Naive thymus-derived CD4-positive, alpha-beta T cell (primary cell): ENCODE measurements at regions not wholly inside any gene's neighbourhood (a gene's known extent, or its start where the extent isn't known, plus 50 kb on each side); places are given as distances from the start of the nearest gene placed in this dataset.

ENCODE experiments used
- ATAC-seq: fragments of 150-1000 bp; cut with Tn5 transposase; 2 replicates; pipeline ENCODE4 v1.10.0; 2021; ENCODE audit warnings: mild to moderate bottlenecking, moderate library complexity
- CTCF ChIA-PET: fragments of 350-600 bp; sonication (Branson Sonifier 250); formaldehyde crosslinking; loops from one replicate; lab custom pipeline; 2021; ENCODE audit warnings: antibody characterized with exemption; lab: Charles Lee
- POLR2A ChIA-PET: fragments of 350-600 bp; sonication (Branson Sonifier 250); formaldehyde crosslinking; loops from one replicate; lab custom pipeline; 2021; ENCODE audit warnings: antibody characterized with exemption, inconsistent platforms; lab: Charles Lee
- DNase-seq, 9 donors: peaks; one replicate each; pipeline versions ENCODE4 v3.0.0 to v3.0.0-alpha.2; 2020 to 2022; ENCODE audit warnings: mixed read lengths in 1 of 9
- H3K27ac ChIP-seq: one replicate; pipeline ENCODE4 v1.7.0; 2013; ENCODE audit warnings: mild to moderate bottlenecking, low read depth, low read length, moderate library complexity
- H3K27me3 ChIP-seq, 2 donors: one replicate each; pipeline ENCODE4 v1.7.0; 2013; ENCODE audit warnings: low read length in 2 of 2, mild to moderate bottlenecking in 2 of 2, moderate library complexity in 2 of 2; ENCODE audit not compliant: control insufficient read depth in 2 of 2, insufficient read depth in 2 of 2
- H3K36me3 ChIP-seq, 3 experiments: 1 replicate in 2 of 3; 2 replicates in 1 of 3; pipeline ENCODE4 v1.7.0; 2013; ENCODE audit warnings: low read length in 3 of 3, mild to moderate bottlenecking in 3 of 3, moderate library complexity in 1 of 3; ENCODE audit not compliant: insufficient read depth in 3 of 3, control insufficient read depth in 2 of 3
- H3K4me1 ChIP-seq, 2 donors: one replicate each; pipeline ENCODE4 v1.7.0; 2013; ENCODE audit warnings: low read length in 2 of 2, mild to moderate bottlenecking in 2 of 2, moderate library complexity in 1 of 2; ENCODE audit not compliant: control insufficient read depth in 2 of 2, insufficient read depth in 2 of 2
- H3K4me3 ChIP-seq: 2 replicates; pipeline ENCODE4 v1.7.0; 2013; ENCODE audit warnings: mild to moderate bottlenecking, low read length
- H3K9me3 ChIP-seq, 3 experiments: 1 replicate in 2 of 3; 2 replicates in 1 of 3; pipeline ENCODE4 v1.7.0; 2013; ENCODE audit warnings: low read length in 3 of 3; ENCODE audit not compliant: control insufficient read depth in 2 of 3
- H3K27ac Mint-ChIP-seq, 9 donors: one replicate each; pipeline ENCODE4 v1.8.0; 2020 to 2022; ENCODE audit warnings: mixed read lengths in 9 of 9, mild to moderate bottlenecking in 8 of 9, moderate library complexity in 5 of 9, inconsistent platforms in 2 of 9
- H3K27me3 Mint-ChIP-seq, 5 donors: one replicate each; pipeline ENCODE4 v1.8.0; 2021 to 2022; ENCODE audit warnings: mixed read lengths in 5 of 5, mild to moderate bottlenecking in 1 of 5
- H3K36me3 Mint-ChIP-seq, 5 donors: one replicate each; pipeline ENCODE4 v1.8.0; 2020 to 2022; ENCODE audit warnings: mixed read lengths in 5 of 5, mild to moderate bottlenecking in 3 of 5, inconsistent platforms in 1 of 5
- H3K4me1 Mint-ChIP-seq, 7 donors: one replicate each; pipeline ENCODE4 v1.8.0; 2020 to 2022; ENCODE audit warnings: mixed read lengths in 7 of 7, mild to moderate bottlenecking in 3 of 7, inconsistent platforms in 1 of 7
- H3K4me3 Mint-ChIP-seq, 10 donors: one replicate each; pipeline ENCODE4 v1.8.0; 2020 to 2022; ENCODE audit warnings: mild to moderate bottlenecking in 10 of 10, mixed read lengths in 10 of 10, moderate library complexity in 6 of 10, inconsistent platforms in 2 of 10
- H3K9me3 Mint-ChIP-seq, 11 donors: one replicate each; pipeline ENCODE4 v1.8.0; 2020 to 2022; ENCODE audit warnings: mixed read lengths in 11 of 11, mild to moderate bottlenecking in 4 of 11, inconsistent platforms in 1 of 11, moderate library complexity in 1 of 11
- intact Hi-C, 2 donors: fragments of 100-400 bp; cut with micrococcal nuclease; formaldehyde crosslinking; loops; one replicate each; pipeline ENCODE4 v1.15.1; 2023

DNA sequence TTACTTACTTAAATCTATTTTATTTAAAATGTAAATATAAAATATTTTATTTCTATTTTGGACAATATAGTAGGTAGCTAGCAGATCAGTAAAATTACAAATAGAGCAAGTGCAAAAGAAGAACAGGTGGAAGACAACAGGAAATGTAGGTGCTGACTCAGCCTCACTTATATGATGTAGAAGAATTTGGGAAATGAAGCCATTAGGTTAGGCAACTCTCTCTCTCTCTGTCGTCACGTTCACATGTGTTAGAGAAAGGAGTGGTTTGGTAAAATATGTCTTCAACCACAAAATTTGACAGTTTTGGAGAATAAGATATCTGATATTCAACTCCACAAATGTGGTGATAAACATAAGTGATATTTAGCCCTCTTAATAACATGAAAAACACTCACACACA is 532.5 kb upstream of the KCNMB2 start:
- DNase-seq: peak in 4 of 9 donors; percentile 5 to 32 (median 19)
- peaks cover 45 to 78% (median 68%) of the 10 kb centered on the region in 7 donors for H3K4me1 Mint-ChIP-seq
- H3K27ac ChIP-seq: no peak overlapping the region
- CTCF ChIA-PET: no interaction called here
- no peaks in the 10 kb centered on the region for H3K27me3 Mint-ChIP-seq
- H3K36me3 Mint-ChIP-seq: peaks cover 9 to 38% (median 17%) of the 10 kb centered on the region in 5 donors
- H3K27ac Mint-ChIP-seq: peak overlapping the region in 4 of 9 donors; percentile 52 to 75 (median 57)
- POLR2A ChIA-PET: no interaction called here
- ATAC-seq: peak; percentile 64
- peaks cover 5 to 28% (median 16%) of the 10 kb centered on the region in 11 donors for H3K9me3 Mint-ChIP-seq
- H3K4me3 ChIP-seq: no peak overlapping the region
- peaks cover 0 to 10% (median 0%) of the 10 kb centered on the region in 3 experiments for H3K9me3 ChIP-seq
- H3K4me1 ChIP-seq: peaks cover 12 to 44% of the 10 kb centered on the region in 2 donors
- intact Hi-C loops: loop anchor here (5.0 to 10.0 kb wide), 3 partner anchors 61 to 809 kb away; partner anchors contain the start of gene TBL1XR1 (in 2 of the 2)
- no peaks in the 10 kb centered on the region for H3K36me3 ChIP-seq
- H3K4me3 Mint-ChIP-seq: peak overlapping the region in 5 of 10 donors; percentile 6 to 78 (median 13)
- H3K27me3 ChIP-seq: no peaks in the 10 kb centered on the region

GRCh38 chr3:178005961-178006360 is 530.3 kb upstream of the KCNMB2 start:
- no peaks in the 10 kb centered on the region for H3K9me3 ChIP-seq
- intact Hi-C loops: loop anchor here in 1 of 2 donors (10.0 kb wide), 1 partner anchor 811 kb away; the partner anchor contains the start of gene TBL1XR1
- H3K4me3 Mint-ChIP-seq: peak overlapping the region in 6 of 10 donors; percentile 17 to 55 (median 36)
- ATAC-seq (no peak), DNase-seq (peak in 6 of 9 donors; percentile 13 to 50 (median 37))
- no peaks in the 10 kb centered on the region for H3K36me3 ChIP-seq
- H3K4me1 Mint-ChIP-seq: peaks cover 39 to 68% (median 64%) of the 10 kb centered on the region in 7 donors
- H3K27me3 Mint-ChIP-seq: no peaks in the 10 kb centered on the region
- H3K4me1 ChIP-seq: peaks cover 12 to 42% of the 10 kb centered on the region in 2 donors
- POLR2A ChIA-PET: interaction anchor here (0.5 kb wide), 1 partner anchor 971 kb away, joined by 3 read pairs; no protein-coding TSS in a partner anchor
- peaks cover 0 to 20% (median 9%) of the 10 kb centered on the region in 11 donors for H3K9me3 Mint-ChIP-seq
- peak overlapping the region in 3 of 9 donors; percentile 19 to 62 (median 42) for H3K27ac Mint-ChIP-seq
- H3K4me3 ChIP-seq: no peak overlapping the region
- no peak overlapping the region for H3K27ac ChIP-seq
- CTCF ChIA-PET: interaction anchor here (0.6 kb wide), 2 partner anchors 10 to 373 kb away, joined by 3 read pairs; no protein-coding TSS in a partner anchor
- no peaks in the 10 kb centered on the region for H3K27me3 ChIP-seq
- H3K36me3 Mint-ChIP-seq: peaks cover 0 to 27% (median 9%) of the 10 kb centered on the region in 5 donors

GRCh38 chr3:178010306-178010705 is 525.9 kb upstream of the KCNMB2 start:
- no peak overlapping the region for H3K4me3 ChIP-seq
- CTCF ChIA-PET: no interaction called here
- no peak overlapping the region for H3K4me3 Mint-ChIP-seq

DNA sequence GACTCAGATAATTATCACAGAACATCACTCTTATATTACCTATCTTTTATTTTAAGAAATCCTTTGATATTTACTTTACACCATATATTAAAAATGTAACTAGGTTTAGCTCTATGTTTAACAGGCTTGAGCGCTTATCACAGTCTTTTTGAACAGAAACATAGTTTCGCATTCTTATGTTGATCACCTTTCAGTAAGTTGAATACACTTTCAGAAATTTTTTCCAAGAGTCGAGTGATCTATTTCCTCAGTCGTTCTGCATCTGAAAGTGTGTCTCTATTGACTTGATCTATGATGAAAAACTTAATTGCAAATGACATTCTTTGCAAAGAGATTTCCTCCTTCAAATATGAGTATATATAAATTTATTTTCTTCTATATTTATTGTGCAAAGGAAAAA is 516.6 kb upstream of the KCNMB2 start:
- H3K27me3 ChIP-seq: no peaks in the 10 kb centered on the region
- peaks cover 0 to 4% (median 0%) of the 10 kb centered on the region in 7 donors for H3K4me1 Mint-ChIP-seq
- no peak for DNase-seq
- H3K4me1 ChIP-seq: no peaks in the 10 kb centered on the region
- H3K36me3 ChIP-seq: no peaks in the 10 kb centered on the region
- ChIA-PET POLR2A (no interaction called here), CTCF (no interaction called here)
- peaks cover 0 to 4% (median 0%) of the 10 kb centered on the region in 11 donors for H3K9me3 Mint-ChIP-seq
- H3K27ac Mint-ChIP-seq: no peak overlapping the region
- no peaks in the 10 kb centered on the region for H3K27me3 Mint-ChIP-seq
- no peak overlapping the region for H3K4me3 ChIP-seq
- H3K4me3 Mint-ChIP-seq: no peak overlapping the region
- H3K27ac ChIP-seq: no peak overlapping the region
- no peak for ATAC-seq
- intact Hi-C loops: loop anchor here in 1 of 2 donors (5.0 kb wide), 1 partner anchor 77 kb away; no protein-coding TSS in a partner anchor
- H3K36me3 Mint-ChIP-seq: no peaks in the 10 kb centered on the region
- H3K9me3 ChIP-seq: no peaks in the 10 kb centered on the region

More at GRCh38 chr3:178010306-178010705, 525.9 kb upstream of the KCNMB2 start:
- intact Hi-C loops: loop anchor here in 1 of 2 donors (2.0 kb wide), 1 partner anchor 14 kb away; no protein-coding TSS in a partner anchor
- Mint-ChIP-seq H3K9me3 (peaks cover 0 to 6% (median 1%) of the 10 kb centered on the region in 11 donors), H3K27ac (no peak overlapping the region), H3K27me3 (no peaks in the 10 kb centered on the region), H3K4me1 (peaks cover 8 to 25% (median 22%) of the 10 kb centered on the region in 7 donors), H3K36me3 (no peaks in the 10 kb centered on the region)
- H3K27me3 ChIP-seq: no peaks in the 10 kb centered on the region
- POLR2A ChIA-PET: no interaction called here
- no peak overlapping the region for H3K27ac ChIP-seq
- peak; percentile 50 for ATAC-seq
- DNase-seq: no peak
- no peaks in the 10 kb centered on the region for H3K36me3 ChIP-seq
- H3K4me1 ChIP-seq: peaks cover 0 to 15% of the 10 kb centered on the region in 2 donors
- H3K9me3 ChIP-seq: no peaks in the 10 kb centered on the region

GRCh38 chr3:178022599-178022998 is 513.6 kb upstream of the KCNMB2 start:
- Mint-ChIP-seq H3K4me1 (peaks cover 0 to 4% (median 0%) of the 10 kb centered on the region in 7 donors), H3K9me3 (peaks cover 0 to 4% (median 0%) of the 10 kb centered on the region in 11 donors), H3K27ac (peak overlapping the region in 1 of 9 donors; percentile 60), H3K4me3 (no peak overlapping the region), H3K27me3 (no peaks in the 10 kb centered on the region), H3K36me3 (no peaks in the 10 kb centered on the region)
- H3K27ac ChIP-seq: no peak overlapping the region
- H3K4me1 ChIP-seq: no peaks in the 10 kb centered on the region
- ATAC-seq: no peak
- no peaks in the 10 kb centered on the region for H3K9me3 ChIP-seq
- ChIA-PET POLR2A (no interaction called here), CTCF (no interaction called here)
- H3K27me3 ChIP-seq: no peaks in the 10 kb centered on the region
- no peak overlapping the region for H3K4me3 ChIP-seq
- no peaks in the 10 kb centered on the region for H3K36me3 ChIP-seq
- no peak for DNase-seq
- intact Hi-C loops: loop anchor here in 1 of 2 donors (5.0 kb wide), 1 partner anchor 80 kb away; no protein-coding TSS in a partner anchor

- no peak overlapping the region for H3K27ac ChIP-seq
- Mint-ChIP-seq H3K4me3 (no peak overlapping the region), H3K27me3 (no peaks in the 10 kb centered on the region), H3K4me1 (peaks cover 0 to 5% (median 0%) of the 10 kb centered on the region in 7 donors), H3K36me3 (no peaks in the 10 kb centered on the region), H3K27ac (no peak overlapping the region), H3K9me3 (peaks cover 0 to 4% (median 0%) of the 10 kb centered on the region in 11 donors)
- H3K4me1 ChIP-seq: no peaks in the 10 kb centered on the region
- no peaks in the 10 kb centered on the region for H3K36me3 ChIP-seq
- ATAC-seq (no peak), DNase-seq (no peak)
- no peaks in the 10 kb centered on the region for H3K27me3 ChIP-seq
- ChIA-PET CTCF (no interaction called here), POLR2A (no interaction called here)
- intact Hi-C loops: no loop called here
- H3K4me3 ChIP-seq: no peak overlapping the region
- H3K9me3 ChIP-seq: no peaks in the 10 kb centered on the region
Measured at GRCh38 chr3:178028933-178029332, 507.3 kb upstream of the KCNMB2 start.
